GM12874 (cell line): ENCODE measurements at regions not wholly inside any gene's neighbourhood (a gene's known extent, or its start where the extent isn't known, plus 50 kb on each side); places are given as distances from the start of the nearest gene placed in this dataset.

Source experiments
- TF ChIP-seq, protein P1 (sequence below): IDR thresholded peaks from 2 replicates; pipeline ENCODE4 v1.5.1; 2011; ENCODE audit warnings: low read depth, mild to moderate bottlenecking, control low read depth, low read length, moderate library complexity; ENCODE audit not compliant: insufficient read depth

DNA sequence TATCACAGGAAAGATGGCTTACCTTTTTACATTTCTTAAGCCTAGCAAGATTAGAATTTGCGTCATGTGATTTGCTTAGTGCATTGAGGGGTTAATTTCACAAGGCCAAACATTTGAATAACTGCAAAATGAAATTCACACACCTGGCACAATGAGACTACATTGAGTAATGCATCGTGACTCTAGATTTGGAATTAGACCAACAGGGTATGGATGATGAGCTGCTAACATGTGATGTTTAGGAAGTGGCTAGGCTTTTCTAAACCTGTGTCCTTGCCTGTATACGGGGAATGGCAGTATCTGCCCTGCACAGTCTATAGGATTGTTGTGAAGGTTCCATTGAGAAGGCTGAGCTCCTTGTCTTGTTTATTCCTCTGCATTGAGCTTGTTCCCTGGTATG is 160.1 kb downstream of the MFSD1 start:
- TF ChIP-seq, protein P1, sequence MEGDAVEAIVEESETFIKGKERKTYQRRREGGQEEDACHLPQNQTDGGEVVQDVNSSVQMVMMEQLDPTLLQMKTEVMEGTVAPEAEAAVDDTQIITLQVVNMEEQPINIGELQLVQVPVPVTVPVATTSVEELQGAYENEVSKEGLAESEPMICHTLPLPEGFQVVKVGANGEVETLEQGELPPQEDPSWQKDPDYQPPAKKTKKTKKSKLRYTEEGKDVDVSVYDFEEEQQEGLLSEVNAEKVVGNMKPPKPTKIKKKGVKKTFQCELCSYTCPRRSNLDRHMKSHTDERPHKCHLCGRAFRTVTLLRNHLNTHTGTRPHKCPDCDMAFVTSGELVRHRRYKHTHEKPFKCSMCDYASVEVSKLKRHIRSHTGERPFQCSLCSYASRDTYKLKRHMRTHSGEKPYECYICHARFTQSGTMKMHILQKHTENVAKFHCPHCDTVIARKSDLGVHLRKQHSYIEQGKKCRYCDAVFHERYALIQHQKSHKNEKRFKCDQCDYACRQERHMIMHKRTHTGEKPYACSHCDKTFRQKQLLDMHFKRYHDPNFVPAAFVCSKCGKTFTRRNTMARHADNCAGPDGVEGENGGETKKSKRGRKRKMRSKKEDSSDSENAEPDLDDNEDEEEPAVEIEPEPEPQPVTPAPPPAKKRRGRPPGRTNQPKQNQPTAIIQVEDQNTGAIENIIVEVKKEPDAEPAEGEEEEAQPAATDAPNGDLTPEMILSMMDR, result no peak

DNA sequence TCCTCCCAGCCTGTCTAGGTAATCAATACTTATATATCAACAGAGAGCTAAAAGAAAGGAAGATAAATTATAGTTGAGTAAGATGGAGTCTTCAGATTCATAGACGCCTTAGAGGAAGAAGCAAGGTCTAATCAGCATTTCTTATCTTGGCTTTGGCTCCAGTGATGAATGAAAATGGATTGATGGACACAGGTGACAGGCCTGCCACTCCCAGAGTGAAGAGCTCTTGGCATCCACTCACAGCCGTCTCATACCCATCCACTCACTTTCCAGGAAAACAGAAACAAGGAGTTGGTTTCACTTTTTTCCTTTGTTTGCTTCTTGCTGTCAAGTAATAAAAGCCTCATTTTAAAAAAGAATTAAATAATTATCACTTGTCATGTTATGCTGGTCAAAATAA is 168.2 kb downstream of the MFSD1 start:
- TF ChIP-seq, protein P1, result no peak

DNA sequence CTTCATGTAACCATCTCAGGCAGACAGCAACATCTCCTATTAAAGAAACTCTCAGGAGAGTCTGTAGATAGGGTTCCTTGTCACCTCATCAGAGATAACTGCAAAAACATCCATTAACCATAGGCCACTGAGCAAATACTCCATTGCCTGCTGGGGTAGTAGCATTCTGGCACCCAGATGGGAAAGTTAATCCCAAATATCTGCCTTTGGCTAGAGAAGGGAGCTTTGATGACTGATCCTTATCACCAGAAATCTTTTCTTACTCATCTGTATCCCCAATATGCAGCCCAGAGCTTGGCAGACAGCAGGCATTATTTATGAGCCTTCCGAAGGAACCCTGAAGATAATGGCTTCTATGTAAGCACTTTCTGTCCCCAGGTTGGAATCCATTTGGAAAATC is 173.1 kb downstream of the MFSD1 start:
- TF ChIP-seq, protein P1, result no peak

DNA sequence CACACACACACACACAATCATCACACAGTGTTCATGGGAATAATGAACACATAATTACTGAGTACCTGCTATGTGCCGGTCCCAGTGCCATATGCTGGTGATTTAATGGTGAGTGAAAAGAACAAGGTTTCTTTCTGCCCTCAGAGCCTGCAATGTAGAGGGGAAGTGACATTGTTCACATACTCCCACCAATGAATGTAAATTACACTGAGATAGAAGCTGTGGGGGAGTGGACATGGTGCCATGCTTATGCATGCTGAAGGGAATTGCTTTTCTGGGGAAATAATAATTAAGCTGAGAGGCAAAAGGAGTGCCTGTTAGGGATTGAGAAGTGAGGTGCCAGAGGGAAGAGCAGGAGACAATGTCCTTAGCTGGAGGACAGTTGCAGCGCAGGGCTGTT is 175.1 kb downstream of the MFSD1 start:
- TF ChIP-seq, protein P1, result no peak

DNA sequence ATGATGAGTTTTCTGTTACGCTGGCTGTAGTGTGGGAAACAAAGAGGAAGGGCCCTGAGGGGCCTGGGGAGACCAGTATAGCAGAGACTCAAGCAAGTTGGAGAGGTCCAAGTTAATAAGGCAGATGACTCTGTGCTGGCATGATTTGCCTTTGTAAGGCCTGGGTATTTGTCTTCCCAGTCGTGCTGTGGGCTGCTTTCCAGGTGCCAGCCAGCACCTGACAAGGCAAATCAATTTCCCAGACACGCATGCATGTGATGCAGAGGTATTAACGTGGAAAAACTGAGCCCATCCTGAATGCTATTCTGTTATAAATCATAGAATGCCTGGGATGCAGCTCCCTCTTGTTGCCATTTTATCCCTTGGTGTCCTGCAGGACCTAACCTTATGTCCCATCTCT is 175.6 kb downstream of the MFSD1 start:
- TF ChIP-seq, protein P1, result no peak

DNA sequence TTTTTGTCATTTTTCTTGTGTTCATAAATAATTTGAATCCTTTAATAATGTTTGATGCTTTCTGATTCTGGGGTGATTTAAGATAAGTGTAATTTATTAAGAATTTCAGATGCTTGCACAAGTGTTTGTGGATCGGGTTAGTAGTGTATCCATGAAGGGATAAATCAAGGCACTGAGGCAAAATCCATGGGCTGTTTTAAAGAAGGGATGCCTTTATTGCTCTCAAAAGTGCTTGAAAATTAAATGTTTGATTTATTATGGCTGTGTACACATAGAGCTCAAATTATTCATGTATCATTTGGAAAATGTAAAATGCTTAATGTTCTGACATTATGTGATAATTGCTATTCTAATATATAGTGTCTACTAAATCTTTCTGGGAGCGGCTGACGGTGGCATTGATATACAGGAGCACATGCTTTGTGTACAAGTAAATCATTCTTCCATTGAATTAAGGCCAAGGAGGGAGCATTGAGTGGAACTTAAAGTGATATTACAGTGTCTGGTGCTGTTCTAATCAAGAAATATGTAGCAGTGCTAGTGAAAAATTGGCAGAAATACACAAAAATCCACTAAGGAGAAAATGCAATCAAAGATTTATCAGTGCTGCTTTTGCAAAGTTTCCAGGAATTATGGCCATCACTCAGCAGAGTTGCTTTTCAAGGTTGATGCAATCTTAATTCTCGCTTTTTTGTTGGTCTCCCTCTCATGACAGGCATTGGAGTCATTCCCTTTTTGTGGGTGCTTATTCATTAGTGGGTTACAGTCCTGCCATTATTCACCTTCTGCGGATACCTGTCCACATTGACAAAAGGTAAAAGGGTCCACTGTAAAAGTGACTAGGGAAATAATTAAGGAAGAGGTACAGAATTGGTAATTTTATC is 181.6 kb downstream of the MFSD1 start:
- TF ChIP-seq, protein P1, result no peak

DNA sequence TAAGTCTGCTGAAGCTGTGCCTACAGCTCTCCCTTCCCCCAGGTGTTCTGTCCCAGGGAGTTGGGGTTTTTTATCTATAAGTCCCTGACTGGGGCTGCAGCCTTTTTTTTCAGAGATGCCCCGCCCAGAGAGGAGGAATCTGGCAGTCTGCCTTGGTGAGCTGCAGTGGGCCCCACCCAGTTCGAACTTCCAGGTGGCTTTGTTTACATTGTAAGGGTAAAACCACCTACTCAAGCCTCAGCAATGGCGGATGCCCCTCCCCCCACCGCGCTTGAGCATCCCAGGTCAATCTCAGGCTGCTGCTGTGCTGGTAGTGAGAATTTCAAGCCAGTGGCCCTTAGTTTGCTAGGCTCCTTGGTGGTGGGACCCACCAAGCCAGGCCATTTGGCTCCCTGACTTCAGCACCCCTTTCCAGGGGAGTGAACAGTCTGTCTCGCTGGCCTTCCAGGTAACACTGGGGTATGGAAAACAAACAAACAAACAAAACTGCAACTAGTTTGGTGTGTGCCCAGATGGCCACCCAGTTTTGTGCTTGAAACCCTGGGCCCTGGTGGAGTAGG is 189.4 kb downstream of the MFSD1 start:
- TF ChIP-seq, protein P1, result no peak
